ENCODE measurements at regions not wholly inside any gene's neighbourhood (a gene's known extent, or its start where the extent isn't known, plus 50 kb on each side); places are given as distances from the start of the nearest gene placed in this dataset.

GRCh38 chr16:89036776-89037175, 56.9 kb upstream of the ACSF3 start:
- TF ChIP-seq POLR2AphosphoS5 (IDR thresholded peaks at IDR 0.05; ENCODE audit: low read depth, low read length), result no peak
- TF ChIP-seq SIN3A (IDR thresholded peaks at IDR 0.05; ENCODE audit: borderline replicate concordance, insufficient read depth, low read length), result no peak
- no peak for TF ChIP-seq TAF1 (IDR thresholded peaks at IDR 0.05; ENCODE audit: borderline replicate concordance, insufficient read depth, low read length)

All from PFSK-1 (cell line).